Small intestine (tissue), 7 donors: ENCODE measurements at regions not wholly inside any gene's neighbourhood (a gene's known extent, or its start where the extent isn't known, plus 50 kb on each side); places are given as distances from the start of the nearest gene placed in this dataset.
"Not testable (repeated sequence)": the region's sequence is repeated elsewhere in the genome, so short reads cannot be mapped to it uniquely, and the experiment has no call there.

Source experiments
- DNase-seq, 2 donors: peaks; one replicate each; pipeline versions ENCODE4 v3.0.0 to v3.0.0-alpha.2; 2013
- FAIRE-seq: peaks from 2 replicates; lab custom pipeline; 2012; peaks lifted over from hg19 to GRCh38; lab: Jason Lieb, UNC
- H3K27ac ChIP-seq, 3 donors: one replicate each; pipeline ENCODE4 v1.5.1; 2013; ENCODE audit warnings: low read length in 2 of 3, mild to moderate bottlenecking in 2 of 3, control low read depth in 1 of 3, inconsistent platforms in 1 of 3, low read depth in 1 of 3, moderate library complexity in 1 of 3
- H3K27me3 ChIP-seq, 3 donors: one replicate each; pipeline ENCODE4 v1.6.1; 2013; ENCODE audit warnings: low read length in 3 of 3, inconsistent platforms in 1 of 3; ENCODE audit not compliant: control insufficient read depth in 3 of 3, insufficient read depth in 3 of 3
- H3K36me3 ChIP-seq, 3 donors: one replicate each; pipeline ENCODE4 v1.6.1; 2013; ENCODE audit warnings: low read length in 3 of 3, inconsistent platforms in 1 of 3, low read depth in 1 of 3, mild to moderate bottlenecking in 1 of 3, moderate library complexity in 1 of 3; ENCODE audit not compliant: control insufficient read depth in 3 of 3, insufficient read depth in 2 of 3
- H3K4me1 ChIP-seq, 3 donors: one replicate each; pipeline ENCODE4 v1.6.1; 2013; ENCODE audit warnings: low read length in 2 of 3, inconsistent platforms in 1 of 3, low read depth in 1 of 3, mild to moderate bottlenecking in 1 of 3, moderate library complexity in 1 of 3; ENCODE audit not compliant: control insufficient read depth in 3 of 3, insufficient read depth in 2 of 3
- H3K4me3 ChIP-seq, 3 donors: one replicate each; pipeline ENCODE4 v1.5.1; 2013; ENCODE audit warnings: low read length in 3 of 3, control low read depth in 1 of 3, inconsistent platforms in 1 of 3, low read depth in 1 of 3, mild to moderate bottlenecking in 1 of 3, moderate library complexity in 1 of 3
- H3K9me3 ChIP-seq, 2 donors: one replicate each; pipeline ENCODE4 v1.6.1; 2013; ENCODE audit warnings: low read depth in 1 of 2, low read length in 1 of 2; ENCODE audit not compliant: control insufficient read depth in 2 of 2, insufficient read depth in 1 of 2
- WGBS, 3 donors: extraction: QIAGEN DNeasy Blood & Tissue Kit; methylation state at CpG; one replicate each; pipeline ENCODE4 v1.1.7; 2013; 5-methylcytosine and 5-hydroxymethylcytosine counted together
- donor health status: healthy with polysubstance abuse.
- donor health status: control.
- donor health status: control.
- donor health status: Bipolar disorder and iron deficiency.
- donor health status: healthy.

GRCh38 chr3:187490366-187490765 is 122.2 kb downstream of the RTP4 start:
- WGBS, 3 donors = 47 to 70% (median 67%) methylated on average over 1 of the region's 1 CpG
- FAIRE-seq = no peak
- no peak overlapping the region for H3K27ac ChIP-seq
- H3K4me3 ChIP-seq = no peak overlapping the region
- H3K27me3 ChIP-seq = no peaks in the 10 kb centered on the region
- no peak for DNase-seq
- H3K9me3 ChIP-seq = peaks cover 0 to 8% of the 10 kb centered on the region in 2 donors
- H3K36me3 ChIP-seq = no peaks in the 10 kb centered on the region
- no peaks in the 10 kb centered on the region for H3K4me1 ChIP-seq

- peaks cover 0 to 4% of the 10 kb centered on the region in 2 donors for H3K9me3 ChIP-seq
- WGBS, 3 donors = 40 to 57% (median 54%) methylated on average over 10 of the region's 10 CpGs
- no peak for FAIRE-seq
These were observed 116.5 kb downstream of the RTP4 start for GRCh38 chr3:187484547-187485295.

GRCh38 chr3:187481426-187481825 is 113.2 kb downstream of the RTP4 start:
- Histone ChIP-seq H3K4me1 (no peaks in the 10 kb centered on the region), H3K27ac (no peak overlapping the region), H3K9me3 (peaks cover 0 to 4% of the 10 kb centered on the region in 2 donors), H3K4me3 (no peak overlapping the region), H3K36me3 (no peaks in the 10 kb centered on the region), H3K27me3 (no peaks in the 10 kb centered on the region)
- DNase-seq (no peak), FAIRE-seq (no peak)
- 70 to 73% (median 71%) methylated on average over 3 of the region's 3 CpGs for WGBS, 3 donors

More at GRCh38 chr3:187484547-187485295, 116.5 kb downstream of the RTP4 start:
- Histone ChIP-seq H3K36me3 (no peaks in the 10 kb centered on the region), H3K4me3 (no peak overlapping the region), H3K4me1 (no peaks in the 10 kb centered on the region), H3K27me3 (no peaks in the 10 kb centered on the region), H3K27ac (no peak overlapping the region)
- DNase-seq = no peak

- not testable (repeated sequence) for FAIRE-seq, H3K4me1 ChIP-seq, H3K27ac ChIP-seq, DNase-seq, H3K27me3 ChIP-seq, H3K36me3 ChIP-seq, H3K4me3 ChIP-seq
- peaks cover 0 to 14% of the 10 kb centered on the region in 2 donors for H3K9me3 ChIP-seq
These were observed 107.4 kb downstream of the RTP4 start for GRCh38 chr3:187475613-187476012.

DNA sequence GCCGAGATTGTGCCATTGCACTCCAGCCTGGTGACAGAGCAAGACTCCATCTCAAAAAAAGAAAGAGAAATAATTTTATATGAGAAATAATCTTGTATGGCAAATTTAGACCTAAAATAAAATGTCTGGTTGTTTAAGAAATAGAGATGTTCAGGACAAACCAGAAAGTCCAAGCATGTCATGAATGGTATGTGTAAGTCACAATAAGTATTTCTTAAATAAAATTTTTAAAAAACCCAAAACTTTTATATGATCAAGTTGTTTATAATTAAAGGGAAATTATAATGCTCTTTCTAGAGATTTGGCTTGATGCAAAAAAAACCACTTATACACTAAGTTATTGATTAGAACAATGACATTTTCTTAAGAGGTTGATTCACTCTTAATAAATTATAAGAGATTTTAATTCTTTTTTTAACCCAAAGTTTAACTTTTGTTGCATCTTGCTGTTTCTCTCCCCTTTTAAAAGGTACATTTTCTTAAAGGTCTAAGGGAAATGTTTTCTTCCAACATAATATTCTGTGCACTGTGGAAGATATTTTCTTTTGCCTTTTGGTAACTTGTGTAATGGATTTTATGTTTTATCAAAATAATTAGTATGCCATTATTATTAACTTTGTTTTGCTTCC is 105.7 kb downstream of the RTP4 start:
- Histone ChIP-seq H3K27ac (no peak overlapping the region), H3K4me3 (no peak overlapping the region), H3K36me3 (no peaks in the 10 kb centered on the region), H3K27me3 (no peaks in the 10 kb centered on the region), H3K9me3 (peaks cover 0 to 14% of the 10 kb centered on the region in 2 donors), H3K4me1 (no peaks in the 10 kb centered on the region)
- DNase-seq (no peak), FAIRE-seq (no peak)
- WGBS, 3 donors = 91 to 94% (median 93%) methylated on average over 1 of the region's 1 CpG

GRCh38 chr3:187466306-187466705 is 98.1 kb downstream of the RTP4 start:
- H3K4me3 ChIP-seq, H3K36me3 ChIP-seq, H3K4me1 ChIP-seq, DNase-seq, H3K27ac ChIP-seq, H3K9me3 ChIP-seq, H3K27me3 ChIP-seq, FAIRE-seq: not testable (repeated sequence)
- 72 to 88% (median 86%) methylated on average over 7 of the region's 7 CpGs for WGBS, 3 donors

GRCh38 chr3:187465503-187465902 is 97.3 kb downstream of the RTP4 start:
- no peak overlapping the region for H3K4me3 ChIP-seq
- no peak for DNase-seq
- 75 to 91% (median 89%) methylated on average over 4 of the region's 4 CpGs for WGBS, 3 donors
- no peaks in the 10 kb centered on the region for H3K9me3 ChIP-seq
- H3K4me1 ChIP-seq = no peaks in the 10 kb centered on the region
- no peak for FAIRE-seq
- H3K27ac ChIP-seq = no peak overlapping the region
- peaks cover 0 to 5% (median 0%) of the 10 kb centered on the region in 3 donors for H3K27me3 ChIP-seq
- H3K36me3 ChIP-seq = no peaks in the 10 kb centered on the region

DNA sequence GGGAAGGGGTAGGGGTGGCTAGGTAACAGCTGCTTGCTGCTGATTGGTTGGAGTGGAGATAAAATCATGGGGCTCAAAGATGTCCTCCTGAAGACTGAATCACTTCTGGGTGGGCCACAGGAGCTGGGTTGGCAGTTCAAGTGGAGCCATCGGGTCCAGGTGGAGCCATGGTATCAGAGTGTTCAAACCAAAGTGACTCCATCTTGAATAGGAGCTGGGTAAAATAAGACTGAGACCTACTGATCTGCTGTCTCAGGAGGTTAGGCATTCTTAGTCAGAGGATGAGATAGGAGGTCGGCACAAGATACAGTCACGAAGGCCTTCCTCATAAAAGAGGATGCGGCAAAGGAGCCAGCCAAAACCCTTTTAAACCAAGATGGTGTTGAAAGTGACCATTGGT is 96.5 kb downstream of the RTP4 start:
- DNase-seq (no peak), FAIRE-seq (no peak)
- Histone ChIP-seq H3K27ac (no peak overlapping the region), H3K9me3 (no peaks in the 10 kb centered on the region), H3K36me3 (no peaks in the 10 kb centered on the region), H3K27me3 (peaks cover 0 to 5% (median 0%) of the 10 kb centered on the region in 3 donors), H3K4me1 (no peaks in the 10 kb centered on the region), H3K4me3 (no peak overlapping the region)
- WGBS, 3 donors = 95 to 100% (median 96%) methylated on average over 4 of the region's 4 CpGs
